ENCODE measurements at regions not wholly inside any gene's neighbourhood (a gene's known extent, or its start where the extent isn't known, plus 50 kb on each side); places are given as distances from the start of the nearest gene placed in this dataset.

GRCh38 chr6:145270464-145270863 lies 464.9 kb downstream of the EPM2A start:
- Mint-ChIP-seq H3K9me3 (ENCODE audit: low read depth, unreplicated experiment) (no peaks in the 10 kb centered on the region), H3K4me1 (ENCODE audit: low read depth, unreplicated experiment) (no peaks in the 10 kb centered on the region), H3K4me3 (ENCODE audit: low read depth, unreplicated experiment) (no peak overlapping the region), H3K27ac (ENCODE audit: unreplicated experiment) (no peak overlapping the region), H3K36me3 (ENCODE audit: insufficient read depth, unreplicated experiment) (no peaks in the 10 kb centered on the region), H3K27me3 (ENCODE audit: unreplicated experiment) (no peaks in the 10 kb centered on the region)
- no TSS peak for BruUV-seq (replicated peaks)
- TF ChIP-seq CTCF (IDR thresholded peaks at IDR 0.05; ENCODE audit: unreplicated experiment), result no peak
- no peak for DNase-seq
- intact Hi-C loops (cut with micrococcal nuclease; ENCODE audit: unreplicated experiment), result no loop called here
- CTCF ChIA-PET, result interaction anchor here (0.7 kb wide), 1 partner anchor 349 kb away, joined by 3 read pairs; no protein-coding TSS in a partner anchor

- Mint-ChIP-seq H3K36me3 (ENCODE audit: insufficient read depth, unreplicated experiment) (no peaks in the 10 kb centered on the region), H3K27me3 (ENCODE audit: unreplicated experiment) (no peaks in the 10 kb centered on the region), H3K4me3 (ENCODE audit: low read depth, unreplicated experiment) (no peak overlapping the region), H3K4me1 (ENCODE audit: low read depth, unreplicated experiment) (no peaks in the 10 kb centered on the region), H3K9me3 (ENCODE audit: low read depth, unreplicated experiment) (no peaks in the 10 kb centered on the region), H3K27ac (ENCODE audit: unreplicated experiment) (no peak overlapping the region)
- CTCF ChIA-PET, result interaction anchor here (0.7 kb wide), 1 partner anchor 349 kb away, joined by 3 read pairs; no protein-coding TSS in a partner anchor
- no TSS peak for BruUV-seq (replicated peaks)
- intact Hi-C loops (cut with micrococcal nuclease; ENCODE audit: unreplicated experiment), result no loop called here
- DNase-seq, result no peak
- no peak for TF ChIP-seq CTCF (IDR thresholded peaks at IDR 0.05; ENCODE audit: unreplicated experiment)
Observed at GRCh38 chr6:145271040-145271439, 464.3 kb downstream of the EPM2A start.

GRCh38 chr6:145271577-145271976 lies 463.7 kb downstream of the EPM2A start:
- Mint-ChIP-seq H3K4me3 (ENCODE audit: low read depth, unreplicated experiment) (no peak overlapping the region), H3K4me1 (ENCODE audit: low read depth, unreplicated experiment) (no peaks in the 10 kb centered on the region), H3K27me3 (ENCODE audit: unreplicated experiment) (no peaks in the 10 kb centered on the region), H3K27ac (ENCODE audit: unreplicated experiment) (no peak overlapping the region), H3K36me3 (ENCODE audit: insufficient read depth, unreplicated experiment) (no peaks in the 10 kb centered on the region), H3K9me3 (ENCODE audit: low read depth, unreplicated experiment) (no peaks in the 10 kb centered on the region)
- CTCF ChIA-PET, result no interaction called here
- DNase-seq, result no peak
- TF ChIP-seq CTCF (IDR thresholded peaks at IDR 0.05; ENCODE audit: unreplicated experiment), result no peak
- BruUV-seq (replicated peaks), result no TSS peak
- intact Hi-C loops (cut with micrococcal nuclease; ENCODE audit: unreplicated experiment), result no loop called here

GRCh38 chr6:145272246-145272645 lies 463.1 kb downstream of the EPM2A start:
- H3K36me3 Mint-ChIP-seq (ENCODE audit: insufficient read depth, unreplicated experiment), result no peaks in the 10 kb centered on the region
- H3K9me3 Mint-ChIP-seq (ENCODE audit: low read depth, unreplicated experiment), result no peaks in the 10 kb centered on the region
- CTCF ChIA-PET, result no interaction called here
- H3K27me3 Mint-ChIP-seq (ENCODE audit: unreplicated experiment), result no peaks in the 10 kb centered on the region
- no peak for DNase-seq
- no TSS peak for BruUV-seq (replicated peaks)
- no peak for TF ChIP-seq CTCF (IDR thresholded peaks at IDR 0.05; ENCODE audit: unreplicated experiment)
- no peaks in the 10 kb centered on the region for H3K4me1 Mint-ChIP-seq (ENCODE audit: low read depth, unreplicated experiment)
- no peak overlapping the region for H3K27ac Mint-ChIP-seq (ENCODE audit: unreplicated experiment)
- intact Hi-C loops (cut with micrococcal nuclease; ENCODE audit: unreplicated experiment), result no loop called here
- H3K4me3 Mint-ChIP-seq (ENCODE audit: low read depth, unreplicated experiment), result no peak overlapping the region
